ENCODE measurements at regions not wholly inside any gene's neighbourhood (a gene's known extent, or its start where the extent isn't known, plus 50 kb on each side); places are given as distances from the start of the nearest gene placed in this dataset.
"Not testable (repeated sequence)": the region's sequence is repeated elsewhere in the genome, so short reads cannot be mapped to it uniquely, and the experiment has no call there.

- no peak for DNase-seq
Observed at GRCh38 chr22:49694462-49695260, 133.0 kb downstream of the BRD1 start.

GRCh38 chr22:49693848-49694247, 133.8 kb downstream of the BRD1 start:
- DNase-seq, result no peak

GRCh38 chr22:49693416-49693815, 134.3 kb downstream of the BRD1 start:
- DNase-seq, result no peak

GRCh38 chr22:49692499-49693225, 135.0 kb downstream of the BRD1 start:
- DNase-seq, result no peak

- no peak for DNase-seq
Observed at GRCh38 chr22:49691256-49691655, 136.4 kb downstream of the BRD1 start.

GRCh38 chr22:49690454-49690853, 137.2 kb downstream of the BRD1 start:
- no peak for DNase-seq

GRCh38 chr22:49689858-49690257, 137.8 kb downstream of the BRD1 start:
- DNase-seq, result no peak

GRCh38 chr22:49689255-49689770, 138.4 kb downstream of the BRD1 start:
- DNase-seq, result no peak

- no peak for DNase-seq
Observed at GRCh38 chr22:49688516-49689254, 139.0 kb downstream of the BRD1 start.

GRCh38 chr22:49687786-49688515, 139.7 kb downstream of the BRD1 start:
- no peak for DNase-seq

GRCh38 chr22:49687333-49687732, 140.3 kb downstream of the BRD1 start:
- no peak for DNase-seq

- no peak for DNase-seq
Observed at GRCh38 chr22:49686495-49687219, 141.0 kb downstream of the BRD1 start.

GRCh38 chr22:49685686-49686085, 142.0 kb downstream of the BRD1 start:
- DNase-seq, result no peak

GRCh38 chr22:49685116-49685515, 142.6 kb downstream of the BRD1 start:
- DNase-seq, result no peak

- no peak for DNase-seq
Observed at GRCh38 chr22:49683032-49683431, 144.6 kb downstream of the BRD1 start.

- not testable (repeated sequence) for DNase-seq
Observed at GRCh38 chr22:49680819-49681218, 146.9 kb downstream of the BRD1 start.

GRCh38 chr22:49678842-49679170, 148.9 kb downstream of the BRD1 start:
- DNase-seq, result no peak

GRCh38 chr22:49678137-49678841, 149.4 kb downstream of the BRD1 start:
- DNase-seq, result no peak

- DNase-seq, result no peak
Observed at GRCh38 chr22:49677495-49677889, 150.2 kb downstream of the BRD1 start.

- DNase-seq, result no peak
Observed at GRCh38 chr22:49676783-49677494, 150.7 kb downstream of the BRD1 start.

- no peak for DNase-seq
Observed at GRCh38 chr22:49676230-49676629, 151.4 kb downstream of the BRD1 start.

Measured in EL (cell line).